ENCODE measurements at regions not wholly inside any gene's neighbourhood (a gene's known extent, or its start where the extent isn't known, plus 50 kb on each side); places are given as distances from the start of the nearest gene placed in this dataset.
A peak's percentile ranks its signal among the peaks of the same experiment; 100 is the strongest.

GRCh38 chr3:134427400-134428111 lies 53.3 kb upstream of the AMOTL2 start:
- 77 to 84% methylated on average over 15 of the region's 15 CpGs for WGBS, 2 donors
- DNase-seq = peak in 1 of 2 donors; percentile 81
- no peaks in the 10 kb centered on the region for H3K27me3 ChIP-seq (ENCODE audit: control insufficient read depth in 1 of 2, insufficient read depth in 2 of 2, low read length in 1 of 2)
- H3K9me3 ChIP-seq (ENCODE audit: control insufficient read depth, low read length) = no peaks in the 10 kb centered on the region
- intact Hi-C loops (cut with DNase I) = no loop called here
- H3K4me3 ChIP-seq (ENCODE audit: low read length in 2 of 2) = no peak overlapping the region
- no peak overlapping the region for H3K27ac ChIP-seq (ENCODE audit: low read depth in 1 of 2, low read length in 2 of 2)
- ATAC-seq (ENCODE audit: low FRiP score) = no peak
- H3K4me1 ChIP-seq (ENCODE audit: control insufficient read depth in 1 of 2, insufficient read depth in 2 of 2, low read length in 2 of 2) = no peaks in the 10 kb centered on the region
- H3K36me3 ChIP-seq (ENCODE audit: control insufficient read depth in 1 of 2, insufficient read depth in 2 of 2, low read length in 1 of 2) = no peaks in the 10 kb centered on the region

- Histone ChIP-seq H3K36me3 (ENCODE audit: control insufficient read depth in 1 of 2, insufficient read depth in 2 of 2, low read length in 1 of 2) (no peaks in the 10 kb centered on the region), H3K4me1 (ENCODE audit: control insufficient read depth in 1 of 2, insufficient read depth in 2 of 2, low read length in 2 of 2) (no peaks in the 10 kb centered on the region), H3K9me3 (ENCODE audit: control insufficient read depth, low read length) (no peaks in the 10 kb centered on the region), H3K4me3 (ENCODE audit: low read length in 2 of 2) (no peak overlapping the region), H3K27me3 (ENCODE audit: control insufficient read depth in 1 of 2, insufficient read depth in 2 of 2, low read length in 1 of 2) (no peaks in the 10 kb centered on the region), H3K27ac (ENCODE audit: low read depth in 1 of 2, low read length in 2 of 2) (no peak overlapping the region)
- 95 to 97% methylated on average over 9 of the region's 9 CpGs for WGBS, 2 donors
- ATAC-seq (ENCODE audit: low FRiP score) = no peak
- intact Hi-C loops (cut with DNase I) = no loop called here
- DNase-seq = no peak
Observed at GRCh38 chr3:134426660-134427181, 52.5 kb upstream of the AMOTL2 start.

GRCh38 chr3:134425943-134426342 lies 51.7 kb upstream of the AMOTL2 start:
- intact Hi-C loops (cut with DNase I) = no loop called here

More at GRCh38 chr3:134425943-134426342, 51.7 kb upstream of the AMOTL2 start:
- DNase-seq = no peak
- ATAC-seq (ENCODE audit: low FRiP score) = no peak
- Histone ChIP-seq H3K27me3 (ENCODE audit: control insufficient read depth in 1 of 2, insufficient read depth in 2 of 2, low read length in 1 of 2) (no peaks in the 10 kb centered on the region), H3K27ac (ENCODE audit: low read depth in 1 of 2, low read length in 2 of 2) (no peak overlapping the region), H3K4me1 (ENCODE audit: control insufficient read depth in 1 of 2, insufficient read depth in 2 of 2, low read length in 2 of 2) (no peaks in the 10 kb centered on the region), H3K4me3 (ENCODE audit: low read length in 2 of 2) (no peak overlapping the region), H3K9me3 (ENCODE audit: control insufficient read depth, low read length) (no peaks in the 10 kb centered on the region), H3K36me3 (ENCODE audit: control insufficient read depth in 1 of 2, insufficient read depth in 2 of 2, low read length in 1 of 2) (no peaks in the 10 kb centered on the region)
- 93% methylated on average over 5 of the region's 5 CpGs for WGBS, 2 donors

All from aorta (tissue), 5 donors.